Progenitor cell of endocrine pancreas (in vitro differentiated cells): ENCODE measurements at regions not wholly inside any gene's neighbourhood (a gene's known extent, or its start where the extent isn't known, plus 50 kb on each side); places are given as distances from the start of the nearest gene placed in this dataset.
"Not testable (repeated sequence)": the region's sequence is repeated elsewhere in the genome, so short reads cannot be mapped to it uniquely, and the experiment has no call there.

Experiments used
- DNase-seq: peaks from one replicate; pipeline ENCODE4 v3.0.0; 2021; ENCODE audit warnings: low spot score; ENCODE audit not compliant: unreplicated experiment
- H3K27ac Mint-ChIP-seq: 2 replicates; pipeline ENCODE4 v1.8.0; 2021; ENCODE audit warnings: mild to moderate bottlenecking, moderate library complexity, mixed read lengths
- H3K27me3 Mint-ChIP-seq: 2 replicates; pipeline ENCODE4 v1.8.0; 2021; ENCODE audit warnings: mixed read lengths
- H3K36me3 Mint-ChIP-seq: 2 replicates; pipeline ENCODE4 v1.8.0; 2022; ENCODE audit warnings: mixed read lengths; ENCODE audit not compliant: insufficient read depth
- H3K4me1 Mint-ChIP-seq: 2 replicates; pipeline ENCODE4 v1.8.0; 2021; ENCODE audit warnings: low read depth, mixed read lengths
- H3K4me3 Mint-ChIP-seq: 2 replicates; pipeline ENCODE4 v1.8.0; 2021; ENCODE audit warnings: low read depth, mild to moderate bottlenecking, moderate library complexity, mixed read lengths
- H3K9me3 Mint-ChIP-seq: 2 replicates; pipeline ENCODE4 v1.8.0; 2021; ENCODE audit warnings: low read depth, mixed read lengths
- TF ChIP-seq, protein P1 (sequence below): fragments of 200-600 bp; sonication (generic); IDR thresholded peaks from one replicate; pipeline ENCODE4 v1.5.0; 2021; ENCODE audit warnings: antibody characterized with exemption, mild to moderate bottlenecking; ENCODE audit not compliant: unreplicated experiment

DNA sequence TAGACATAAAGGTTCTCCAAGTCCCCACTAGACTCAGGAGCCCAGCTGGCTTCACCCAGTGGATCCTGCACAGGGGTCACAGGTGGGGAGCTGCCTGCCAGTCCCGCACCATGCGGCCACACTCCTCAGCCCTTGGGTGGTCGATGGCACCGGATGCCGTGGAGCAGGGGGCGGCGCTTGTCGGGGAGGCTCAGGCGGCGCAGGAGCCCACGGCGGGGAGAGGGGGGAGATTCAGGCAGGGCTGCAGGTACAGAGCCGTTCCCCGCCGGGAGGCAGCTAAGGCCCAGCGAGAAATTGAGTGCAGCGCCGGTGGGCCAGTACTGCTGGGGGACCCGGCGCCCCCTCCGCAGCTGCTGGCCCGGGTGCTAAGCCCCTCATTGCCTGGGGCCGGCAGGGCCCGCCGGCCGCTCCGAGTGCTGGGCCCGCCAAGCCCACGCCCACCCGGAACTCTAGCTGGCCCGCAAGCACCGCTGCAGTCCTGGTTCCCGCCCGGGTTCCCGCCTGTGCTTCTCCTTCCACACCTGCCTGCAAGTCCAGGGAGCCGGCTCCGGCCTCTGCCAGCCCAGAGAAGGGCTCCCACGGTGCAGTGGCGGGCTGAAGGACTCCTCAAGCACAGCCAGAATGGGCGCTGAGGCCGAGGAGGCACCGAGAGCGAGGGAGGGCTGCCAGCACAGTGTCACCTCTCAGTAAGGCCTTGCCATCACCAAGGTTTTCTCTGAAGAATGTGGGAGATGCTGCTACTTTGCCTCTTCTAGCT lies 58.4 kb upstream of the PPP1R12A start:
- H3K27me3 Mint-ChIP-seq = no peaks in the 10 kb centered on the region
- TF ChIP-seq, protein P1, sequence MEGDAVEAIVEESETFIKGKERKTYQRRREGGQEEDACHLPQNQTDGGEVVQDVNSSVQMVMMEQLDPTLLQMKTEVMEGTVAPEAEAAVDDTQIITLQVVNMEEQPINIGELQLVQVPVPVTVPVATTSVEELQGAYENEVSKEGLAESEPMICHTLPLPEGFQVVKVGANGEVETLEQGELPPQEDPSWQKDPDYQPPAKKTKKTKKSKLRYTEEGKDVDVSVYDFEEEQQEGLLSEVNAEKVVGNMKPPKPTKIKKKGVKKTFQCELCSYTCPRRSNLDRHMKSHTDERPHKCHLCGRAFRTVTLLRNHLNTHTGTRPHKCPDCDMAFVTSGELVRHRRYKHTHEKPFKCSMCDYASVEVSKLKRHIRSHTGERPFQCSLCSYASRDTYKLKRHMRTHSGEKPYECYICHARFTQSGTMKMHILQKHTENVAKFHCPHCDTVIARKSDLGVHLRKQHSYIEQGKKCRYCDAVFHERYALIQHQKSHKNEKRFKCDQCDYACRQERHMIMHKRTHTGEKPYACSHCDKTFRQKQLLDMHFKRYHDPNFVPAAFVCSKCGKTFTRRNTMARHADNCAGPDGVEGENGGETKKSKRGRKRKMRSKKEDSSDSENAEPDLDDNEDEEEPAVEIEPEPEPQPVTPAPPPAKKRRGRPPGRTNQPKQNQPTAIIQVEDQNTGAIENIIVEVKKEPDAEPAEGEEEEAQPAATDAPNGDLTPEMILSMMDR = no peak
- DNase-seq = no peak
- no peaks in the 10 kb centered on the region for H3K36me3 Mint-ChIP-seq
- no peaks in the 10 kb centered on the region for H3K9me3 Mint-ChIP-seq
- no peak overlapping the region for H3K27ac Mint-ChIP-seq
- no peak overlapping the region for H3K4me3 Mint-ChIP-seq
- H3K4me1 Mint-ChIP-seq = peaks cover 6% of the 10 kb centered on the region

DNA sequence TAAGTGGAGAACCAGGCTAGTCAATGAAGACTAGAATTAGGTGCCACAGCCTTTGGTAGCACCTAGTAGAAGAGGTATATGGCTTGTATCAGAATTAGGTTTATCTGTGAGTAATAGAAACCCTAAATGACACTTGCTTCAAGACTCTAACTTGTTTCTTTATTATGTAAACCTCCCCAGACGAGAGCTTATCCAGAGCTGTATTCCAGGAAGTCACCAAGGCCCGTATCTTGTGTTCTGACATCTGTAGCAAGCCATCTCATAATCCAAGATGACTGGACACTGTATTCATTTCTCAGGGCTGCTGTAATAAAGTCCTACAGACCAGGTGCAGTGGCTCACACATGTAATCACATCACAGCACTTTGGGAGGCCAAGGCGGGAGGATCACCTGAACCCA lies 56.7 kb upstream of the PPP1R12A start:
- TF ChIP-seq, protein P1 = no peak
- no peak overlapping the region for H3K27ac Mint-ChIP-seq
- no peak overlapping the region for H3K4me3 Mint-ChIP-seq
- H3K9me3 Mint-ChIP-seq = no peaks in the 10 kb centered on the region
- no peak for DNase-seq
- no peaks in the 10 kb centered on the region for H3K27me3 Mint-ChIP-seq
- H3K36me3 Mint-ChIP-seq = no peaks in the 10 kb centered on the region
- peaks cover 9% of the 10 kb centered on the region for H3K4me1 Mint-ChIP-seq

DNA sequence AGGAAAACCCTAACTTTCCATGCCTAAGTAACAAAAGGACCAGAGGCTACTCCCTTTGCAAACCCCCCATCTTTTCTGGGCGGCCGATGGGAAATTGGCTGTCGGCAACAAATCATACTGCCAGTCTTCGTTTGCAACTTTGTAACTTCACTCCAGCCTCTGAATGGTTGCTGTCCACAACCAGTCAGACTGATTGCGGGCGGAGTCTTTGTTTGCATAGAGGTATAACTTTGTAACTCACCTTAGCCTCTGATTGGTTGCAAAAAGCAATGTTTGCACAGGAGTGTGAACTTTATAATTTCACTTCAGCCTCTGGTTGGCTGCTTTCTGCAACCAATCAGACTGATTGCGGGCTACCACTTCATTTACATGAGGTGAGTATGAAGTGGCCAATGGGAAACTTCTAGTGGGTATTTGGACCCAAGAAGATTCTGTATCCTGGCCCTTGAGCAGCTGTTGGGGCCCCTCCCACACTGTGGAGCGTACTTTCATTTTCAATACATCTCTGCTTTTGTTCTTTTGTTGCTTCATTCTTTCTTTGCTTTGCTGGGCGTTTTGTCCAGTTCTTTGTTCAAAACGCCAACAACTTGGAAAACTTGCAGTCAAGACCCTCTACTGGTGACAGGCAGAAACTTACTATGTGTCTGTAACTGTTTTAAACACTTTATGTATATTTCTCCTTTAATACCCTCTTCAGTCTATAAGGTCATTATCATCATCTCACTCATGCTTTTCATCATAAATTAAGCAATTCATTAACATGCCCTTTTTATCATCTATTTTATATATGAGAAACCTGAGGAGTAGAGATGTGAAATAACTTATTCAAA lies 55.8 kb upstream of the PPP1R12A start:
- H3K4me3 Mint-ChIP-seq, H3K9me3 Mint-ChIP-seq, DNase-seq, H3K36me3 Mint-ChIP-seq, H3K27me3 Mint-ChIP-seq, H3K27ac Mint-ChIP-seq, H3K4me1 Mint-ChIP-seq: not testable (repeated sequence)

DNA sequence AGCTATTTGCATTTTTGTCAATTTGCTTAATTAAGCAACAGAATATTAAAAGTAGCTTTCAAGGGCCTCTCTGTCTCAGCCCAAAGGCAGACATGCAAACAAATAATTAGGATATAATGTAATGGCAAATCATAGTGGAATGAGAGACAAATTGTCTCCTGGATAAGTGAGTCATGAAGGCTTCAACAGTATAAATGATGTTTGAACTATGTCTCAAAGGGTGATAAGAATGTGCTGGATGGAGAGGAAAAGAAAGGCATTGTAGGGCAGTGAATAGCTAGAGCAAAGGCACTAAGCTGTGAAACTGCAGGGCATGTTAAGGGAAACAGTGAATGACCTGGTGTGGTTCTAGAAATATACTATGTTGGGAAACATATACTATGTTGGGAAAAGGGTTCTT lies 53.5 kb upstream of the PPP1R12A start:
- TF ChIP-seq, protein P1 = no peak
- no peaks in the 10 kb centered on the region for H3K36me3 Mint-ChIP-seq

DNA sequence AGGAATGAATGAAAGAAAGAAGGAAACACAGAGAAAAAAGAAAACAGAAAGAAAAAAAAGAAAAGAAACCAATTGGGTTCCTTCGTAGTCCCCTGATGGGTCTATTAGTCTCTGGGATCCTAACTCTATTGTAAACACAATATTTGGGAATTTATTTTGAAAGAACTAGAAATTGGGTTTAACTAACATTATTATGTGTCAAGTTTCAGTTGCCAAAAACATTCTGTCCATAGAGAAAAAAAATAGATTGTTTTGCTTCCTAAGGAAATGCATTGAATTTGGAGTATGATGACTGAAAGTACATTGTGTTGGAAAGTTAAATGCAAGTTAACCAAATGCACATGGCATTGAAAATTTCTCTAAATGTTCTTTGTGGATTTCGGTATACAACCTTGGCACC lies 52.8 kb upstream of the PPP1R12A start:
- Mint-ChIP-seq H3K36me3 (no peaks in the 10 kb centered on the region), H3K27ac (no peak overlapping the region), H3K4me1 (peaks cover 13% of the 10 kb centered on the region), H3K27me3 (peaks cover 3% of the 10 kb centered on the region), H3K4me3 (no peak overlapping the region), H3K9me3 (no peaks in the 10 kb centered on the region)
- no peak for DNase-seq
- TF ChIP-seq, protein P1 = no peak

More for the DNA sequence above, 53.5 kb upstream of the PPP1R12A start:
- no peak for DNase-seq
- Mint-ChIP-seq H3K9me3 (no peaks in the 10 kb centered on the region), H3K27ac (no peak overlapping the region), H3K4me1 (peaks cover 13% of the 10 kb centered on the region), H3K4me3 (no peak overlapping the region), H3K27me3 (peaks cover 3% of the 10 kb centered on the region)
